ENCODE measurements at regions not wholly inside any gene's neighbourhood (a gene's known extent, or its start where the extent isn't known, plus 50 kb on each side); places are given as distances from the start of the nearest gene placed in this dataset.

DNA sequence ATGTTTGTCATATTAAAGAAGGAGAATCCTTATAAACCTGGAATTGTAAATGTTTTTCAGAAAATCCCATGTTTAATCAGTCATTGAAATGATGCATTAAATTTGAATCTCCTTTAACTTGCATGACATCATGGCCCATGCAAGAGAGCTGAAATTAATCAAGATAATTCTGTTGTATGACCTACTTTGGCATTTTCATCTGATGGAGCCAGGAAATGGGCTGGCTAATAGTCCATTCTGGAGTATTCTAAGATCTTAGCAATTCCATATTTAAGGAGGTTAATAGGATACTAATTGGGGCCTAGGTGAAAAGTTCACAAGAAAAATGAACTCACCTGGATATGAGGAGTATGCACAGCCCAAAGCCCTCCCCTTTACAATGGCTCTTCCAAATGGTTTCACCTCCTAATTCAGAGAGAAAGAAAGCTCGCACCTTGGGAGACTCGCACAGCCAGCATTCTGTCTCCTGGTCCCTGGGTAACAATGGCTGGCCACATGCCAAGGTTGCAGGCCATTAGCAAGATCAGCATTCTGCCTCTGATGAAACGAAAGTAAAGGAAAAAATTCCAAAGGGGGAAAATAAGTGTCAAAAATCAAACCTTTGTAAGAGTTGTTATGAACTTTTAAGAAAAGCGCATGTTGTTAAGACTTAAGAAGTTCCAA is 786.4 kb downstream of the MCTP2 start:
- intact Hi-C loops (cut with micrococcal nuclease; ENCODE audit: unreplicated experiment), result no loop called here
- CTCF ChIA-PET (ENCODE audit: low intra/inter-chr PET ratio, low total read pairs), result no interaction called here
- H3K27ac ChIP-seq (ENCODE audit: extremely low read length, insufficient read depth, low read length), result no peak overlapping the region

DNA sequence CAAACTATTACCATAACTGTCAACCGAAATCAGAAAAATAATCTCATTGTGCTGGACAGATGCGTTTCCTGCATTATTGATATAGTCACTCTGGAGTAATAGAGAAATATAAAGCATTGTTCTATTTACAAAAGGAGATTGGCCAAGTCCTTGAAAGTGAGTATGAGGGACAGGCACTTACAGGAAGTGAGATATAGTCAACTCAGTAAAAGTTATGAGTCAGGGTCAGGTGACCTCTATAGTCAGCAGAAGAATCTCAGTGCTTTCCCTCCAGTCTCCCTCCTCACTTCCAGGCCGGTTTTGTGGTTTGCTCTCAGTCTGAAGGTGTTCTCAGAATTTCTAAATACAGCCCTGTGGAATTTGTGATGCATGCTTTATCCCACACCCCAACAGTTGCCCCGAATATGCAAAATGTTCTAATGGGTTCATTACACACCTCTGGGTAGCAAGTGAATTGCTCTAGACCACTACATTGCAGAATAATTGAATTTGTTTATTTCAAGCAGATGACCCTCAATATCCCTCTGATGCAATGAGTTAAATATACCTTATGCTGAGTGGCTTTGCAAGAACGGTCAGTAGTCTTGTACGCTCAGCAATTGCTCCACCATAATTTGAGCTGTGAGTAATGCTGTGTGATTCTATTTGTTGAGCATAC is 787.7 kb downstream of the MCTP2 start:
- DNase-seq (ENCODE audit: low spot score) (no peak), FAIRE-seq (no peak), ATAC-seq (no peak)
- in situ Hi-C loops (cut with HindIII; ENCODE audit: extremely low pct_ligation_motif_present, low pct_unique_long_range_greater_than_20kb) (no loop called here), intact Hi-C loops (cut with micrococcal nuclease; ENCODE audit: unreplicated experiment) (no loop called here)
- 7% methylated on average over 5 of the region's 6 CpGs for WGBS (ENCODE audit: low lambda C conversion rate)
- Histone ChIP-seq H3K27ac (ENCODE audit: extremely low read length, insufficient read depth, low read length) (no peak overlapping the region), H2AFZ (ENCODE audit: low read length) (no peak overlapping the region), H3K9ac (ENCODE audit: insufficient read depth, low read depth, low read length) (no peak overlapping the region), H4K20me1 (ENCODE audit: insufficient read depth, low read length) (no peaks in the 10 kb centered on the region), H3K27me3 (ENCODE audit: control insufficient read depth in 1 of 2, insufficient read depth in 2 of 2, low read length in 2 of 2) (no peaks in the 10 kb centered on the region; a peak in 1 of 5 replicates), H3K4me3 (replicated peaks in 1 of 3; ENCODE audit: insufficient read depth in 1 of 3, low read depth in 2 of 3, low read length in 3 of 3) (no peak overlapping the region), H3K79me2 (ENCODE audit: insufficient read depth, low read length) (no peaks in the 10 kb centered on the region), H3K4me1 (ENCODE audit: insufficient read depth, low read length) (no peaks in the 10 kb centered on the region), H3K9me3 (ENCODE audit: low read length) (peaks cover 67% of the 10 kb centered on the region), H3K4me2 (ENCODE audit: low read depth, low read length) (no peak overlapping the region), H3K36me3 (replicated peaks in 1 of 2; ENCODE audit: control insufficient read depth in 1 of 2, insufficient read depth in 2 of 2, low read length in 2 of 2) (no peaks in the 10 kb centered on the region)
- ChIA-PET POLR2A (no interaction called here), CTCF (ENCODE audit: low intra/inter-chr PET ratio, low total read pairs) (no interaction called here)
- TF ChIP-seq ZNF296 (CRISPR knock-in tag; conservative IDR thresholded peaks at IDR 0.05), result no peak
- TF ChIP-seq IKZF4 (CRISPR knock-in tag; IDR thresholded peaks at IDR 0.05; ENCODE audit: borderline replicate concordance, low read depth, not compliant biosample characterization), result no peak
- no peak for TF ChIP-seq KAT8 (CRISPR knock-in tag; IDR thresholded peaks at IDR 0.05)
- no peak for TF ChIP-seq JDP2 (CRISPR knock-in tag; IDR thresholded peaks at IDR 0.05; ENCODE audit: borderline replicate concordance)
- TF ChIP-seq SNAPC2 (CRISPR knock-in tag; IDR thresholded peaks at IDR 0.05), result no peak
- no TSS peak for BruUV-seq (replicated peaks)

More for the DNA sequence above, 786.4 kb downstream of the MCTP2 start:
- no peak for DNase-seq (ENCODE audit: low spot score)
- H3K4me2 ChIP-seq (ENCODE audit: low read depth, low read length), result no peak overlapping the region
- H3K4me3 ChIP-seq (replicated peaks in 1 of 3; ENCODE audit: insufficient read depth in 1 of 3, low read depth in 2 of 3, low read length in 3 of 3), result no peak overlapping the region
- POLR2A ChIA-PET, result no interaction called here
- TF ChIP-seq NFYB (CRISPR knock-in tag; IDR thresholded peaks at IDR 0.05) (no peak), ATF7 (IDR thresholded peaks at IDR 0.05) (peak; percentile 27; the same call in 1 of the 2 replicates), ATF7 (CRISPR knock-in tag; IDR thresholded peaks at IDR 0.05) (no peak)
- no peak overlapping the region for H3K9ac ChIP-seq (ENCODE audit: insufficient read depth, low read depth, low read length)
- no TSS peak for BruUV-seq (replicated peaks)
- H3K36me3 ChIP-seq (replicated peaks in 1 of 2; ENCODE audit: control insufficient read depth in 1 of 2, insufficient read depth in 2 of 2, low read length in 2 of 2), result no peaks in the 10 kb centered on the region
- no peaks in the 10 kb centered on the region for H3K4me1 ChIP-seq (ENCODE audit: insufficient read depth, low read length)
- H3K9me3 ChIP-seq (ENCODE audit: low read length), result peaks cover 69% of the 10 kb centered on the region
- FAIRE-seq, result no peak
- H3K79me2 ChIP-seq (ENCODE audit: insufficient read depth, low read length), result no peaks in the 10 kb centered on the region
- no peak for ATAC-seq
- no peaks in the 10 kb centered on the region; a peak in 1 of 5 replicates for H3K27me3 ChIP-seq (ENCODE audit: control insufficient read depth in 1 of 2, insufficient read depth in 2 of 2, low read length in 2 of 2)
- no peak overlapping the region for H2AFZ ChIP-seq (ENCODE audit: low read length)
- H4K20me1 ChIP-seq (ENCODE audit: insufficient read depth, low read length), result no peaks in the 10 kb centered on the region
- in situ Hi-C loops (cut with HindIII; ENCODE audit: extremely low pct_ligation_motif_present, low pct_unique_long_range_greater_than_20kb), result no loop called here
- 16% methylated on average over 4 of the region's 4 CpGs for WGBS (ENCODE audit: low lambda C conversion rate)
